Astrocyte (in vitro differentiated cells and primary cell): ENCODE measurements at regions not wholly inside any gene's neighbourhood (a gene's known extent, or its start where the extent isn't known, plus 50 kb on each side); places are given as distances from the start of the nearest gene placed in this dataset.

ENCODE experiments used
- DNase-seq: peaks from one replicate; pipeline ENCODE4 v3.0.0-alpha.2; 2010; ENCODE audit warnings: low read depth
- FAIRE-seq: peaks from 2 replicates; lab custom pipeline; 2011; peaks lifted over from hg19 to GRCh38; lab: Jason Lieb, UNC
- H2AFZ ChIP-seq: 2 replicates; pipeline ENCODE4 v1.6.0; 2012; ENCODE audit warnings: low read depth, low read length, inconsistent platforms
- H3K27ac ChIP-seq: 2 replicates; pipeline ENCODE4 v1.5.1; 2011; ENCODE audit warnings: low read depth, low read length, inconsistent platforms
- H3K27me3 ChIP-seq: 2 replicates; pipeline ENCODE4 v1.6.0; 2011; ENCODE audit warnings: low read length, inconsistent platforms; ENCODE audit not compliant: insufficient read depth
- H3K36me3 ChIP-seq: 2 replicates; pipeline ENCODE4 v1.5.1; 2011; ENCODE audit warnings: low read length, inconsistent platforms; ENCODE audit not compliant: insufficient read depth
- H3K4me1 ChIP-seq: 2 replicates; pipeline ENCODE4 v1.5.1; 2011; ENCODE audit warnings: low read length, inconsistent platforms; ENCODE audit not compliant: insufficient read depth
- H3K4me2 ChIP-seq: 2 replicates; pipeline ENCODE4 v1.6.0; 2012; ENCODE audit warnings: low read length, inconsistent platforms
- H3K4me3 ChIP-seq: 2 replicates; pipeline ENCODE4 v1.5.1; 2011; ENCODE audit warnings: low read depth, mild to moderate bottlenecking, low read length, inconsistent platforms; ENCODE audit not compliant: insufficient read depth
- H3K79me2 ChIP-seq: 2 replicates; pipeline ENCODE4 v1.6.0; 2012; ENCODE audit warnings: mild to moderate bottlenecking, low read length, inconsistent platforms; ENCODE audit not compliant: insufficient read depth
- H3K9ac ChIP-seq: 2 replicates; pipeline ENCODE4 v1.6.0; 2012; ENCODE audit warnings: mild to moderate bottlenecking, low read length, inconsistent platforms
- H3K9me3 ChIP-seq: 2 replicates; pipeline ENCODE4 v1.5.1; 2012; ENCODE audit warnings: low read depth, mild to moderate bottlenecking, low read length, inconsistent platforms; ENCODE audit not compliant: insufficient read depth
- H4K20me1 ChIP-seq: 2 replicates; pipeline ENCODE4 v1.6.0; 2012; ENCODE audit warnings: low read length, inconsistent platforms; ENCODE audit not compliant: insufficient read depth
- H3K27ac Mint-ChIP-seq: one replicate; pipeline ENCODE4 v1.8.0; 2021; ENCODE audit warnings: mild to moderate bottlenecking, mixed read lengths; ENCODE audit not compliant: unreplicated experiment
- H3K27me3 Mint-ChIP-seq: one replicate; pipeline ENCODE4 v1.8.0; 2021; ENCODE audit warnings: low read depth, mixed read lengths; ENCODE audit not compliant: unreplicated experiment
- H3K36me3 Mint-ChIP-seq: one replicate; pipeline ENCODE4 v1.8.0; 2021; ENCODE audit warnings: low read depth, mixed read lengths; ENCODE audit not compliant: unreplicated experiment
- H3K4me1 Mint-ChIP-seq: one replicate; pipeline ENCODE4 v1.8.0; 2021; ENCODE audit warnings: low read depth, mixed read lengths; ENCODE audit not compliant: unreplicated experiment
- H3K4me3 Mint-ChIP-seq: one replicate; pipeline ENCODE4 v1.8.0; 2021; ENCODE audit warnings: mild to moderate bottlenecking, moderate library complexity, mixed read lengths; ENCODE audit not compliant: unreplicated experiment
- H3K9me3 Mint-ChIP-seq: one replicate; pipeline ENCODE4 v1.8.0; 2021; ENCODE audit warnings: mild to moderate bottlenecking, mixed read lengths; ENCODE audit not compliant: unreplicated experiment
- CTCF ChIP-seq: IDR thresholded peaks from 2 replicates; pipeline ENCODE4 v1.5.1; 2011; ENCODE audit warnings: low read depth, mild to moderate bottlenecking, inconsistent platforms, low read length, moderate library complexity; ENCODE audit not compliant: insufficient read depth
- EZH2 ChIP-seq: IDR thresholded peaks from 2 replicates; pipeline ENCODE4 v1.6.1; 2012; ENCODE audit warnings: mild to moderate bottlenecking, low read length, inconsistent platforms; ENCODE audit not compliant: insufficient read depth

DNA sequence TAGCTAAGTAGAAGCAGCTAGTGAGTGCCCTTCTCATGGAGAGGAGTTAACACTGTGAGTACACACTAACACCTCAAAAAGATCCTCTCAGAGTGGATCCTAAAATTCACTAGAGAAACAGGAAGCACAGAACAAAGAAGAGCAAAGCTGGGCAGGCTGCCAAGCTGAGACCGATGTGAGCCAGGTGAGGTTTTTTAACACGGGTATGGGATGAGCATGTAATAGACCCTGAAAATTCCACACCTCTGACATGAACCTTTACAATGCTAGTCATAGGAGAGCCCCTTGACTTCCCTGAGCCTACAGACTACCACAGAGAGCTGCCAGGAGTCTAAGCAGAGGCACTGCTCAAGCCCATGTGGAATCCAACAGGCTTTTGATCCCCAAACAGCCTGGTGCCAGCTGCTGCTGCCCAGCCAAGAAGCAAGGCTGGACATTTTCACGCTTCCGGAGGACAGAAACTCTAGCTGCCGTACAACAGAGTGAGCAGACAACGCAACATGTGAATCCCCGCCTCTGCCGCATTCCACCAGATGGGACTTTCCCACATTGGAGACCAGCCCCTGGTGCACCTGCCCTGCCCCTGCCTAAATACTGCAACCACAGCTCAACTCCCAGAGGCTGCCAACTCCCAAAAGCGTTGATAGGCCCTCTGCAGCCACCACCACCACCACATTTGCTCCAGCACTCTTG is 280.8 kb downstream of the CDH10 start:
- H3K4me3 Mint-ChIP-seq: no peak overlapping the region
- no peak overlapping the region for H3K27ac Mint-ChIP-seq
- TF ChIP-seq CTCF (no peak), EZH2 (no peak)
- H3K9me3 Mint-ChIP-seq: no peaks in the 10 kb centered on the region
- Histone ChIP-seq H3K4me2 (no peak overlapping the region), H2AFZ (no peak overlapping the region), H3K79me2 (no peaks in the 10 kb centered on the region), H3K9ac (no peak overlapping the region), H3K36me3 (no peaks in the 10 kb centered on the region), H3K4me3 (no peak overlapping the region), H4K20me1 (no peaks in the 10 kb centered on the region), H3K9me3 (no peaks in the 10 kb centered on the region), H3K4me1 (no peaks in the 10 kb centered on the region), H3K27me3 (no peaks in the 10 kb centered on the region), H3K27ac (no peak overlapping the region)
- DNase-seq (no peak), FAIRE-seq (no peak)
- H3K36me3 Mint-ChIP-seq: no peaks in the 10 kb centered on the region
- no peaks in the 10 kb centered on the region for H3K27me3 Mint-ChIP-seq
- peaks cover 7% of the 10 kb centered on the region for H3K4me1 Mint-ChIP-seq

- no peaks in the 10 kb centered on the region for H4K20me1 ChIP-seq
- peaks cover 7% of the 10 kb centered on the region for H3K4me1 Mint-ChIP-seq
- no peaks in the 10 kb centered on the region for H3K27me3 Mint-ChIP-seq
- no peaks in the 10 kb centered on the region for H3K79me2 ChIP-seq
- H3K9me3 Mint-ChIP-seq: no peaks in the 10 kb centered on the region
- H3K4me3 Mint-ChIP-seq: no peak overlapping the region
- FAIRE-seq (no peak), DNase-seq (no peak)
- no peaks in the 10 kb centered on the region for H3K4me1 ChIP-seq
- no peak overlapping the region for H3K27ac Mint-ChIP-seq
- no peak overlapping the region for H3K27ac ChIP-seq
- H3K36me3 Mint-ChIP-seq: no peaks in the 10 kb centered on the region
- TF ChIP-seq EZH2: no peak
- TF ChIP-seq CTCF: no peak
- H3K36me3 ChIP-seq: no peaks in the 10 kb centered on the region
- H3K4me2 ChIP-seq: no peak overlapping the region
- H3K4me3 ChIP-seq: no peak overlapping the region
- H3K9ac ChIP-seq: no peak overlapping the region
- no peaks in the 10 kb centered on the region for H3K9me3 ChIP-seq
- no peak overlapping the region for H2AFZ ChIP-seq
- H3K27me3 ChIP-seq: no peaks in the 10 kb centered on the region
Observed at GRCh38 chr5:24364711-24365110, 280.1 kb downstream of the CDH10 start.

GRCh38 chr5:24365406-24365805 is 279.4 kb downstream of the CDH10 start:
- peak overlapping the region; percentile 11 for H2AFZ ChIP-seq
- Mint-ChIP-seq H3K27ac (peak overlapping the region; percentile 68), H3K36me3 (no peaks in the 10 kb centered on the region), H3K4me3 (no peak overlapping the region), H3K9me3 (no peaks in the 10 kb centered on the region), H3K4me1 (peaks cover 7% of the 10 kb centered on the region), H3K27me3 (no peaks in the 10 kb centered on the region)
- H3K79me2 ChIP-seq: no peaks in the 10 kb centered on the region
- H3K27ac ChIP-seq: no peak overlapping the region
- FAIRE-seq (no peak), DNase-seq (peak; percentile 2)
- H3K9me3 ChIP-seq: no peaks in the 10 kb centered on the region
- H3K27me3 ChIP-seq: no peaks in the 10 kb centered on the region
- TF ChIP-seq CTCF (no peak), EZH2 (no peak)
- no peak overlapping the region for H3K4me2 ChIP-seq
- H3K4me1 ChIP-seq: no peaks in the 10 kb centered on the region
- no peak overlapping the region for H3K4me3 ChIP-seq
- no peaks in the 10 kb centered on the region for H4K20me1 ChIP-seq
- no peak overlapping the region for H3K9ac ChIP-seq
- H3K36me3 ChIP-seq: no peaks in the 10 kb centered on the region
